Ishikawa (cell line): ENCODE measurements at regions not wholly inside any gene's neighbourhood (a gene's known extent, or its start where the extent isn't known, plus 50 kb on each side); places are given as distances from the start of the nearest gene placed in this dataset.

Experiments
- CEBPB ChIP-seq: IDR thresholded peaks from 2 replicates; pipeline ENCODE4 v1.6.1; 2012
- CREB1 ChIP-seq: IDR thresholded peaks from 2 replicates; pipeline ENCODE4 v1.6.1; 2012; ENCODE audit warnings: low read depth
- EGR1 ChIP-seq: IDR thresholded peaks from 2 replicates; pipeline ENCODE4 v1.6.1; 2012
- EP300 ChIP-seq: IDR thresholded peaks from 2 replicates; pipeline ENCODE4 v1.6.1; 2012; ENCODE audit warnings: borderline replicate concordance
- FOXM1 ChIP-seq: IDR thresholded peaks from 2 replicates; pipeline ENCODE4 v1.6.1; 2012; ENCODE audit warnings: low read depth, borderline replicate concordance
- NFIC ChIP-seq: IDR thresholded peaks from 2 replicates; pipeline ENCODE4 v1.6.1; 2012
- RAD21 ChIP-seq: IDR thresholded peaks from 2 replicates; pipeline ENCODE4 v1.6.1; 2012; ENCODE audit warnings: low read depth
- TAF1 ChIP-seq: IDR thresholded peaks from 2 replicates; pipeline ENCODE4 v1.6.1; 2012; ENCODE audit warnings: low read depth, mild to moderate bottlenecking
- TCF12 ChIP-seq: IDR thresholded peaks from 2 replicates; pipeline ENCODE4 v1.6.1; 2012; ENCODE audit warnings: low read depth
- TEAD4 ChIP-seq: IDR thresholded peaks from 2 replicates; pipeline ENCODE4 v1.6.1; 2012
- YY1 ChIP-seq: IDR thresholded peaks from 2 replicates; pipeline ENCODE4 v1.6.1; 2012; ENCODE audit warnings: low read depth
- ZBTB7A ChIP-seq: IDR thresholded peaks from 2 replicates; pipeline ENCODE4 v1.6.1; 2012; ENCODE audit warnings: low read depth
- TF ChIP-seq, protein P1 (sequence below): IDR thresholded peaks from 2 replicates; pipeline ENCODE4 v1.6.1; 2012; ENCODE audit warnings: low read depth, mild to moderate bottlenecking
- TF ChIP-seq, protein P2 (sequence below): IDR thresholded peaks from 2 replicates; pipeline ENCODE4 v1.6.1; 2012
- TF ChIP-seq, protein P3 (sequence below): IDR thresholded peaks from 2 replicates; pipeline ENCODE4 v1.6.1; 2012

DNA sequence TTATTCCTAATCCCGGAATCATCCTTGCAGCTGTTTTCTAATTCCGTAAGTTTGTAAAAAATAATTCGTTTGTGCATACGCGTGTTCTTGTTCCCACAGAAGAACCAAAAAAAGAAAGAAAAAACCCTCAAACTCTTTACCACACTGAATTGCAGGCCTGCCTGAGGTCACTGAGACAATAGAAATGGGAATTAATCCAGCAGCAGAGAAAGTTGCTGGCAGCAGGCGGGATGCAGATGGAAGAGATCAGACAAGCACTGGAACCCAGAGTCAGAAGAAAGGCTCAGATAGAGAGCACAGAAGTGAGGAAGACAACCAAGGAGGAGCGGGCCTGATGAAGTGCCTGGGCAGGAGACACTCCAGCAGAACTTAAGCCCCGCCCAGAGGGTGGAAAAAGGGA, 141.5 kb upstream of the VWC2 start:
- TF ChIP-seq, protein P1, sequence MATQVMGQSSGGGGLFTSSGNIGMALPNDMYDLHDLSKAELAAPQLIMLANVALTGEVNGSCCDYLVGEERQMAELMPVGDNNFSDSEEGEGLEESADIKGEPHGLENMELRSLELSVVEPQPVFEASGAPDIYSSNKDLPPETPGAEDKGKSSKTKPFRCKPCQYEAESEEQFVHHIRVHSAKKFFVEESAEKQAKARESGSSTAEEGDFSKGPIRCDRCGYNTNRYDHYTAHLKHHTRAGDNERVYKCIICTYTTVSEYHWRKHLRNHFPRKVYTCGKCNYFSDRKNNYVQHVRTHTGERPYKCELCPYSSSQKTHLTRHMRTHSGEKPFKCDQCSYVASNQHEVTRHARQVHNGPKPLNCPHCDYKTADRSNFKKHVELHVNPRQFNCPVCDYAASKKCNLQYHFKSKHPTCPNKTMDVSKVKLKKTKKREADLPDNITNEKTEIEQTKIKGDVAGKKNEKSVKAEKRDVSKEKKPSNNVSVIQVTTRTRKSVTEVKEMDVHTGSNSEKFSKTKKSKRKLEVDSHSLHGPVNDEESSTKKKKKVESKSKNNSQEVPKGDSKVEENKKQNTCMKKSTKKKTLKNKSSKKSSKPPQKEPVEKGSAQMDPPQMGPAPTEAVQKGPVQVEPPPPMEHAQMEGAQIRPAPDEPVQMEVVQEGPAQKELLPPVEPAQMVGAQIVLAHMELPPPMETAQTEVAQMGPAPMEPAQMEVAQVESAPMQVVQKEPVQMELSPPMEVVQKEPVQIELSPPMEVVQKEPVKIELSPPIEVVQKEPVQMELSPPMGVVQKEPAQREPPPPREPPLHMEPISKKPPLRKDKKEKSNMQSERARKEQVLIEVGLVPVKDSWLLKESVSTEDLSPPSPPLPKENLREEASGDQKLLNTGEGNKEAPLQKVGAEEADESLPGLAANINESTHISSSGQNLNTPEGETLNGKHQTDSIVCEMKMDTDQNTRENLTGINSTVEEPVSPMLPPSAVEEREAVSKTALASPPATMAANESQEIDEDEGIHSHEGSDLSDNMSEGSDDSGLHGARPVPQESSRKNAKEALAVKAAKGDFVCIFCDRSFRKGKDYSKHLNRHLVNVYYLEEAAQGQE: no peak
- TF ChIP-seq TAF1 (no peak), EGR1 (no peak), CEBPB (no peak), RAD21 (no peak), YY1 (no peak), TCF12 (no peak), FOXM1 (no peak), NFIC (no peak), EP300 (no peak), CREB1 (no peak), ZBTB7A (no peak), TEAD4 (no peak)
- TF ChIP-seq, protein P2, sequence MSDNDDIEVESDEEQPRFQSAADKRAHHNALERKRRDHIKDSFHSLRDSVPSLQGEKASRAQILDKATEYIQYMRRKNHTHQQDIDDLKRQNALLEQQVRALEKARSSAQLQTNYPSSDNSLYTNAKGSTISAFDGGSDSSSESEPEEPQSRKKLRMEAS: no peak
- TF ChIP-seq, protein P3, sequence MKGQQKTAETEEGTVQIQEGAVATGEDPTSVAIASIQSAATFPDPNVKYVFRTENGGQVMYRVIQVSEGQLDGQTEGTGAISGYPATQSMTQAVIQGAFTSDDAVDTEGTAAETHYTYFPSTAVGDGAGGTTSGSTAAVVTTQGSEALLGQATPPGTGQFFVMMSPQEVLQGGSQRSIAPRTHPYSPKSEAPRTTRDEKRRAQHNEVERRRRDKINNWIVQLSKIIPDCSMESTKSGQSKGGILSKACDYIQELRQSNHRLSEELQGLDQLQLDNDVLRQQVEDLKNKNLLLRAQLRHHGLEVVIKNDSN: no peak

DNA sequence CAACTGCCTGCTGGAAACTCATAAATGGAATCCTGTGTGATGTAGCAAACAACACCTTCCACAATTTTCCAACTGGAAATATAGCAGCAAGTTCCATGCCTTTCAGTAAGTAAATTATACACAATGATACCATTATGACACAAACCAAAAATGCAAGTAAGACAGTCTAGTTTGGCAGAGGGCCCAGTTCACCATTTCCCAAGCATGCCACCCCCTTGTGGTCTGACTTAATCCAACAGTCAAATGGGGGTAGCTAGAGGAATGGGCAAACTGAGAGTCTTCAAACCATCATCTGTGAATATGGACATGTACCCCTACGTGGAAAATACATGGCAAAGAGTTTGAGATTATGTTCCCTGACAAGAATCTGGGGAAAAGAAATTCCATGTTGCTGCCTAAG, 137.6 kb upstream of the VWC2 start:
- TF ChIP-seq CEBPB: no peak
- TF ChIP-seq, protein P3: no peak
- TF ChIP-seq FOXM1: no peak
- no peak for TF ChIP-seq EP300
- TF ChIP-seq, protein P2: no peak
- TF ChIP-seq TEAD4: no peak
- TF ChIP-seq RAD21: no peak
- TF ChIP-seq ZBTB7A: no peak
- no peak for TF ChIP-seq TAF1
- TF ChIP-seq NFIC: no peak
- TF ChIP-seq CREB1: no peak
- TF ChIP-seq, protein P1: no peak
- no peak for TF ChIP-seq EGR1
- no peak for TF ChIP-seq YY1

DNA sequence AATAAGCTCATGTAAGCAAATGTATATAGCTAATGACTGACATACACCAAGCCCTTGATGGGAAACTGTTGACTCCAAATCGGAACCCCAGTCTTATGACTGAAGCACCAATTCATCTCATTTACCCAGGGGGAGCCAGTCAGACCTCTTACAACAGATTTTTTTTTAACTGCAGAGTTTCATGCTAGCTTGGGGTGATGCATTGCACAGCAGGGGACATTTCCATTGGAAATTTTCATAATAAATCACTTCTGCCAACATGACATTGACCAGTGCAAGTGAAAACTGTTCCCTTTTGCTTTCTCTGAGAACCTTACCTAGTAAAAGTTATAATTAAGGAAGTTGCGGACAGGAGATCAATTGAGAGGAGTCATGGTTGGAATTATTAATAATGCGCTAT, 137.0 kb upstream of the VWC2 start:
- TF ChIP-seq EP300 (no peak), TEAD4 (no peak), TCF12 (no peak)

DNA sequence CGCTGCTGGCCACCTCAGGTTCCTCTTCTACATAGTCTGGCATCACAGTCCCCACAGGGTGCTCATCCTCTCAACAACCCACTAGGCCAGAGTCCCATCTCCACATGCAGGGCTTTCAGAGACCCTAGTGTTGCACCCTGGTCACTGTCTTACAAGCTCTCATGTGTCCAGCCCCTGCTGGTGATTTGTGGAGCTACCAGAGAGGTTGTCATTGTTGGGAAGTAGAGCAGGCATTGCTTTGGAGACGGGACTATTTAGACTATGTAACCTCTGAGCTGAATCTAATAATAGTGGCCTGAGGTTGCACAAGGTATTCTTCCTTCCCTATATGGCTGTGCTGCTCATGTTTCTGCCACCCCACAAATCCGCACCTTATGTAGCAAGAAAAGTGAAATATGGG, 135.3 kb upstream of the VWC2 start:
- TF ChIP-seq TCF12: no peak
- no peak for TF ChIP-seq RAD21
- TF ChIP-seq, protein P2: no peak
- no peak for TF ChIP-seq YY1
- TF ChIP-seq, protein P1: no peak
- no peak for TF ChIP-seq ZBTB7A
- TF ChIP-seq EGR1: no peak
- no peak for TF ChIP-seq NFIC
- TF ChIP-seq CREB1: no peak
- no peak for TF ChIP-seq CEBPB
- no peak for TF ChIP-seq TEAD4
- TF ChIP-seq TAF1: no peak
- no peak for TF ChIP-seq FOXM1
- TF ChIP-seq EP300: no peak
- TF ChIP-seq, protein P3: no peak
